Endothelial cell of umbilical vein (primary cell): ENCODE measurements at regions not wholly inside any gene's neighbourhood (a gene's known extent, or its start where the extent isn't known, plus 50 kb on each side); places are given as distances from the start of the nearest gene placed in this dataset.

ENCODE experiments used
- BruUV-seq: library from RNA; stranded (reverse); fragments of 400-500 nt; replicated peaks from 2 replicates; lab custom pipeline; 2021; lab: Mats Ljungman, UMichigan
- CTCF ChIA-PET: fragments of 300-600, 350-600 bp; sonication (Branson Sonifier 250); formaldehyde crosslinking; loops from one replicate; lab custom pipeline; 2021; ENCODE audit warnings: antibody characterized with exemption, inconsistent platforms; lab: Charles Lee
- POLR2A ChIA-PET: fragments of 300-600, 350-600 bp; sonication (Branson Sonifier 250); formaldehyde crosslinking; loops from one replicate; lab custom pipeline; 2021; ENCODE audit warnings: antibody characterized with exemption, inconsistent platforms; lab: Charles Lee
- DNase-seq: peaks from one replicate; pipeline ENCODE4 v3.0.0-alpha.2; 2011; ENCODE audit warnings: low read depth, low spot score
- FAIRE-seq: peaks from 2 replicates; lab custom pipeline; 2011; peaks lifted over from hg19 to GRCh38; lab: Jason Lieb, UNC
- H2AFZ ChIP-seq: 2 replicates; pipeline ENCODE4 v1.6.0; 2012; ENCODE audit warnings: low read depth, low read length, control low read depth, inconsistent platforms
- H3K27ac ChIP-seq: 2 replicates; pipeline ENCODE4 v1.5.1; 2011; ENCODE audit warnings: low read depth, mild to moderate bottlenecking, control low read depth, low read length, moderate library complexity; ENCODE audit not compliant: insufficient read depth
- H3K27me3 ChIP-seq, 2 experiments: 2 replicates each; pipeline versions ENCODE4 v1.6.0 to v1.6.1; 2011; ENCODE audit warnings: low read length in 2 of 2, mixed read lengths in 1 of 2; ENCODE audit not compliant: control insufficient read depth in 2 of 2, insufficient read depth in 2 of 2
- H3K36me3 ChIP-seq, 2 experiments: 2 replicates in 1 of 2; 3 replicates in 1 of 2; pipeline ENCODE4 v1.5.1; 2011; ENCODE audit warnings: low read length in 2 of 2, mild to moderate bottlenecking in 1 of 2, moderate library complexity in 1 of 2; ENCODE audit not compliant: control insufficient read depth in 2 of 2, insufficient read depth in 2 of 2; ENCODE audit errors: extremely low read depth in 1 of 2
- H3K4me1 ChIP-seq: 3 replicates; pipeline ENCODE4 v1.5.1; 2011; ENCODE audit warnings: mild to moderate bottlenecking, low read length; ENCODE audit not compliant: control insufficient read depth, insufficient read depth; ENCODE audit errors: extremely low read depth
- H3K4me2 ChIP-seq: 2 replicates; pipeline ENCODE4 v1.6.1; 2011; ENCODE audit warnings: low read length, control low read depth, mixed read lengths; ENCODE audit not compliant: insufficient read depth
- H3K4me3 ChIP-seq, 3 experiments: fragments of 200-600 bp in 1 of 3; sonication (generic), shearing (Covaris generic) in 1 of 3; replicated peaks in 1 of 3; 2 replicates each; pipeline ENCODE4 v1.5.1; 2011 to 2016; ENCODE audit warnings: control low read depth in 3 of 3, low read length in 3 of 3, mild to moderate bottlenecking in 2 of 3, inconsistent platforms in 1 of 3, low read depth in 1 of 3, moderate library complexity in 1 of 3; ENCODE audit not compliant: insufficient read depth in 1 of 3
- H3K79me2 ChIP-seq: 2 replicates; pipeline ENCODE4 v1.6.0; 2012; ENCODE audit warnings: low read length, inconsistent platforms; ENCODE audit not compliant: control insufficient read depth, insufficient read depth
- H3K9ac ChIP-seq: replicated peaks from 2 replicates; pipeline ENCODE3; 2011; ENCODE audit warnings: low read length, control low read depth; ENCODE audit not compliant: insufficient read depth; ENCODE audit errors: extremely low read depth
- H3K9me1 ChIP-seq: replicated peaks from 3 replicates; pipeline ENCODE4 v1.6.0; 2011; ENCODE audit warnings: mild to moderate bottlenecking, low read length; ENCODE audit not compliant: control insufficient read depth, insufficient read depth; ENCODE audit errors: extremely low read depth
- H3K9me3 ChIP-seq: replicated peaks from 2 replicates; pipeline ENCODE4 v1.5.1; 2012; ENCODE audit warnings: low read length, inconsistent platforms; ENCODE audit not compliant: control insufficient read depth, insufficient read depth
- H4K20me1 ChIP-seq: replicated peaks from 2 replicates; pipeline ENCODE3; 2011; ENCODE audit warnings: mild to moderate bottlenecking, low read length; ENCODE audit not compliant: control insufficient read depth, insufficient read depth; ENCODE audit errors: extremely low read depth
- CTCF ChIP-seq, 2 donors: IDR thresholded peaks; 1 replicate in 1 of 2; 2 replicates in 1 of 2; pipeline ENCODE4 v1.5.1; 2011; ENCODE audit warnings: low read length in 2 of 2, mild to moderate bottlenecking in 2 of 2, moderate library complexity in 2 of 2, control low read depth in 1 of 2, inconsistent platforms in 1 of 2, low read depth in 1 of 2; ENCODE audit not compliant: insufficient read depth in 1 of 2; ENCODE audit errors: extremely low read depth in 1 of 2
- EZH2 ChIP-seq: IDR thresholded peaks from 2 replicates; pipeline ENCODE4 v1.6.1; 2012; ENCODE audit warnings: borderline replicate concordance, low read depth, mild to moderate bottlenecking, moderate library complexity, low read length, inconsistent platforms; ENCODE audit not compliant: severe bottlenecking
- FOS ChIP-seq: IDR thresholded peaks from 2 replicates; pipeline ENCODE4 v1.6.1; 2011; ENCODE audit warnings: mild to moderate bottlenecking, low read length, moderate library complexity, borderline replicate concordance; ENCODE audit not compliant: insufficient read depth
- GATA2 ChIP-seq: IDR thresholded peaks from 2 replicates; pipeline ENCODE4 v1.7.0; 2011; ENCODE audit warnings: low read depth, mild to moderate bottlenecking, moderate library complexity, mixed read lengths, low read length; ENCODE audit not compliant: insufficient read length, insufficient read depth
- JUN ChIP-seq: IDR thresholded peaks from 2 replicates; pipeline ENCODE4 v1.6.1; 2011; ENCODE audit warnings: borderline replicate concordance, low read depth; ENCODE audit not compliant: insufficient read length, insufficient read depth
- MYC ChIP-seq: IDR thresholded peaks from one replicate; pipeline ENCODE4 v1.6.1; 2011; ENCODE audit warnings: mild to moderate bottlenecking, low read depth, low read length
- POLR2A ChIP-seq: IDR thresholded peaks from 2 replicates; pipeline ENCODE4 v1.6.1; 2012; ENCODE audit warnings: low read depth, mild to moderate bottlenecking, control low read depth, low read length
- POLR2AphosphoS5 ChIP-seq: IDR thresholded peaks from 2 replicates; pipeline ENCODE4 v1.6.1; 2012; ENCODE audit warnings: low read depth, mild to moderate bottlenecking, control low read depth, low read length, moderate library complexity; ENCODE audit not compliant: insufficient read depth
- dilution Hi-C: fragments of 300-500 bp; cut with MboI; formaldehyde crosslinking; loops from one replicate; pipeline ENCODE4 v1.15.0; 2019; ENCODE audit warnings: low sequenced_read_pairs; ENCODE audit not compliant: extremely low pct_ligation_motif_present
- intact Hi-C: fragments of 100-400 bp; cut with micrococcal nuclease; formaldehyde crosslinking; loops from one replicate; pipeline ENCODE4 v1.10.0; 2022
- TF ChIP-seq, protein P1 (sequence below): IDR thresholded peaks from 2 replicates; pipeline ENCODE4 v1.6.1; 2011; ENCODE audit not compliant: insufficient read depth, insufficient read length

DNA sequence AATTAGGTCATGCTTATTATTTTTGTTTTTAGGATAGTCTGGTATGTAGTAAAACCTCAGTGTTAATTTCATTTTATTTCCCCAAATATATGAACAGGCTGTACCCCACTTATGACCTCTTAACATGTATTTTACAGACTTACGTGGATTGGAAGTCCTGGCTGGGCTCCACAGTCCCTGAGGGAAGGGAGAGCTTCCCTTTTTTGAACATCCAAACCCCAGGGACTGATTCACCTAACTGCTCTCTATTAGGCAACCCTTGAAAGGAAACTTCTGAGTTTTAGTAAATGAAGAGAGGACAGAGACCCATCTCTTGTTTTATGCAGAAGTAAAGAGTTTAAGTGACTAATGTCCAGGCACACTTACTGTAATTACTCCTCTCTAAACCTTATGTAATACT is 233.1 kb upstream of the SPRY1 start:
- no peak overlapping the region for H3K4me2 ChIP-seq
- BruUV-seq, result no TSS peak
- FAIRE-seq, result no peak

More for the DNA sequence above, 233.1 kb upstream of the SPRY1 start:
- no peaks in the 10 kb centered on the region for H3K4me1 ChIP-seq
- no peak overlapping the region for H3K27ac ChIP-seq
- intact Hi-C loops (no loop called here), dilution Hi-C loops (no loop called here)
- DNase-seq, result no peak
- TF ChIP-seq EZH2 (no peak), JUN (no peak), MYC (no peak), GATA2 (no peak), FOS (no peak), POLR2AphosphoS5 (no peak), POLR2A (no peak), CTCF (IDR thresholded peaks at IDR 0.05; ENCODE audit: extremely low read depth in 1 of 2, insufficient read depth in 1 of 2, low read depth in 1 of 2, low read length in 2 of 2) (no peak)
- TF ChIP-seq, protein P1, sequence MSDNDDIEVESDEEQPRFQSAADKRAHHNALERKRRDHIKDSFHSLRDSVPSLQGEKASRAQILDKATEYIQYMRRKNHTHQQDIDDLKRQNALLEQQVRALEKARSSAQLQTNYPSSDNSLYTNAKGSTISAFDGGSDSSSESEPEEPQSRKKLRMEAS, result no peak
- no peaks in the 10 kb centered on the region for H4K20me1 ChIP-seq
- H3K9ac ChIP-seq, result no peak overlapping the region
- ChIA-PET POLR2A (no interaction called here), CTCF (no interaction called here)
- H3K36me3 ChIP-seq, result no peaks in the 10 kb centered on the region
- H3K27me3 ChIP-seq, result no peaks in the 10 kb centered on the region
- no peaks in the 10 kb centered on the region for H3K9me1 ChIP-seq
- no peaks in the 10 kb centered on the region for H3K9me3 ChIP-seq
- no peaks in the 10 kb centered on the region for H3K79me2 ChIP-seq
- H3K4me3 ChIP-seq, result no peak overlapping the region
- no peak overlapping the region for H2AFZ ChIP-seq
